NCI-H524 (cell line): ENCODE measurements at regions not wholly inside any gene's neighbourhood (a gene's known extent, or its start where the extent isn't known, plus 50 kb on each side); places are given as distances from the start of the nearest gene placed in this dataset.
"Not testable (repeated sequence)": the region's sequence is repeated elsewhere in the genome, so short reads cannot be mapped to it uniquely, and the experiment has no call there.

Source experiments
- DNase-seq, 2 experiments: peaks; one replicate each; lab custom pipeline; 2025; lab: John Stamatoyannopoulos, UW

DNA sequence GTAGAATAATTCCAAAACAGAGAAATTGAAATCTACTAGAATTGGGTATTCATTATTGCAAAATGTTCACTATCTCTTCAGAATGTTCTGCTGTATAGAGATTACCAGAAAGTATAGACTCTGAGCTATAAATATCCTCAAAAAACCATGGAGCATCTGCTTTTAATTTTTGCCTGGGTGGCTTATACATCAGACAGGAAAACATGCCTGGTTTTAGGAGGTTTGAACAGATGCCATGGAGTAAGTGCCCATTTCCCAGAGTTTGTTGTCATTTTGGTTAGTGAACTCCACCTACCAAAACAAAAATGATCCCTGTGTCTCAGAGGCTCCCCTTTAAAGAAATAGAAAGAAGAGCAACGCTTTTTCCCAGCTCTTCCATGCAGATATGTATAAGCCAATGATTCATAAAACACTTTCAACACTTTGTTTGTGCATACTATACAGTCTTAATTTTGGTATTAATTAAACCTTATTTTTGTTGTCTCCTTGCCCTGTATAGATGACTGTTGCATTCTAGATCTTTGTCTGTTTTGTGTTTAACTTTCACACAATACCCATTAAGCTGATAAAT is 68.7 kb downstream of the MEPE start:
- peak in 1 of 2 experiments; percentile 3 for DNase-seq

DNA sequence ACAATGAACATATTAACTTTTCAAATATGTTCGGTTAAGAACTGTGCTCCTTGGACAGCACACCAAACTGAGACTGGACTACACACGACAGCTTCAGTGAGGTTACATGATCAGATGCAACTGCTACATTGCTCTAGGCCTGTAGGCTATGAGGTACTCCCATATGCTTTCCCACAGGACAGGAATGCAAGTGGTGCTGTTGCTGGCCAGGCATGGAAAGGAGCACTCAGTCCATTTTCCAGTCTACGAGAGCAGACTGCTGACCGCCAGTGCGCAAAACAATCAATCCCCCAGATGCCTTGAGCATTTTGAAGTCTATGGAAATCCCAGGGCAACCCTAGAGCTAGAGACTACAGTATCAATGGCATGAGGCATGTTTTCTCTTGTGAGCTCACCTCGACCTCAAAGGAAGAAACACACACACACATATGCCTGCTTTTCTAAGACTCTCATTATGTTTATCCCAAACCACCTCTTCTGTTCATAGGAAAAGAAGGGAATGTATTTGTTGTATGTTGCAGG is 70.8 kb upstream of the SPP1 start:
- no peak for DNase-seq

DNA sequence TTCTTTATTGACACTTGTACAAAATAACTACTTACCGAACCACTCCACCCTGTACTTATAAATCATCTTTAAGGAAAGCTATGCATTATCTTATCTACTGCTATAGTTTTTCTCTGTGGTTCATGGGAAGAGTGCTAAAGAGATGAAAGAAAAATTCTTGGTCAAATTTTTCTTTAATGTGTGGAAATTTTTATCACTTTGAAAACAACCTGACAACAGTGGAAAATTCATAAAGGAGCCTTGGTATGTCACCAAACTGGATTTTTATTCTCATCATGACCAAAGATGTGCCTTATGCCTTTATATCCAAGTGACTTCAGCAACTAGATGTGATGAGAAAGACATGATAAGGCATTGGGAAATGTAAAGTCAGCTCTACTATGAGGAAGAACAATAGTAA is 67.2 kb upstream of the SPP1 start:
- DNase-seq, result no peak

DNA sequence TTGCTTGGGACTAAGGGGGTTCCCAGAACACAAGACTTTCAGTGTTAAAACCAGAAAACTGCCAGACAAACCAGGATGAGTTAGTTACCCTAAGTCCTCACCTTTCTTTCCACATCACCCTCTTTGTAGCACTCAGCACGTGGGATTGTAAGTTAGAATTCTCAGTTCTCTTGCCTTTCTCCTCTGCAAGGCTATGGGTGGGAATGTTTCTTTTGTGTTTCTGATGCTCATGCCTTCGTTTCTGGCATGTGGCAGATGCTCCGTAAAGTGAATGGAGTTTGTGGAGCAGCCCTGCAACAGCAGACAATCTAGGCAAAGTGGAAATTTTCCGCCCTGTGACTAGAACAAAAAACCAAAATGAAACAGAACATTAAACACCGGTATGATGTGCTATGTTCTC is 64.7 kb upstream of the SPP1 start:
- no peak for DNase-seq

DNA sequence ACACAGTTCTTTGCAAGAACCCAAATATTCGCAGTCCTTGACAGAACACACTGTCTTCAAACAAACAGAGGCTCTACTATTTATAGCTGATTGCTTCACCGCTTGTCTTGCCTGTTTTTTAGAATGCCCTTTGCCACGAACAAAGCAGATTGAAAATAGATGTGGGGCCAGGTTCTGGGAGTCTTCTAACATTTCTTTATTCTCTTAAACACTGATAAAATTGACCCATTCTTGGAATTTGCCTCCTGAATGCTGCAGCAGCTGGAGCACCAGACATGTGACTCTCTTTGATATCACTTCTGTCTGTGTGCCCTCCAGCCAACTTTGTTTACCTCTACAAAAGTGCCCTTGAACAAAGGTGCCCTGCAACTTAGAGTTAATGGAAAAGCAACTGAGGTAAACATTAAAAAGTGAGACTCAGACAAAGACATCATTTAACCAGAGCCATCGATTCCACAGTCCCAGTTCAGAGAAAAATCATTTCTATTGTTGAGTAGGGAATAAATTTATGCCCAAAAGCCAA is 64.2 kb upstream of the SPP1 start:
- DNase-seq, result no peak

DNA sequence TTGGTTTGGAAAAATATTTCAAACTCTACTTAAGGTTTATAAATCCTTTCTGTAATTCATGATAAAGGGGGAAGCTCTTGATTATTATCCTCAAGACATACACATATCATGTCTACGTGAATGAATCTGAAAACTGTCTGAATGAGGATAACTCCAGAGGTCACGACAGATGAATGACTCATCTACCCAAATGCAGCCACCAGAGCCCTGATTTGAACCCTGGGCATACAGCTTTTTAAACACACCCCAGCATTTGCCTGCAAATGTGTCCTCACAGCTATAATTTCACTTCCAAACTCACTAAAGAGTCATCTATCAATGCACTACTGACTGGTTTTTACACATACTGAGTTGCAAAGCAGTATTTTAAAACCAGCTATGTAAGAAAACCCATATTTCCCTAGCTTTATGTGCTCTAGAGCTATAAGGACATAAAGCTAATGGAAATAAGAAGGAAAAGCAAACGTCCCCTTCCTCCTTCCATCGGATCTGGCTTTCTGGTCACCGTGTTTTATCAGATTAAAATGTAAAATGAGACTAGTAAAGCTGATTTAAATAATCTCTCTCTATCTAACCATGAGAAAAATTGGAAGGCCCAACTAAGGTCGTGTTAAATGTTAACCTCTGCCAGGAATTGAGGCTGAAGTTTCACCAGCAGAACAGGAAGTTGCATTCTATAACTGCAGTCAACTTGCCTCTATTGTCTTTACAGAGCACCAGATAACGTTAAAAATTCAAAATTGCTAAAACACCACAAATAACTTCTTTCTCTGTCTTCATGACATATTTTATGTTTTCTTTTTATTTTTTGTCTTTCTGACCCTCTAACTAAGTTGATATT is 63.1 kb upstream of the SPP1 start:
- DNase-seq, result no peak

DNA sequence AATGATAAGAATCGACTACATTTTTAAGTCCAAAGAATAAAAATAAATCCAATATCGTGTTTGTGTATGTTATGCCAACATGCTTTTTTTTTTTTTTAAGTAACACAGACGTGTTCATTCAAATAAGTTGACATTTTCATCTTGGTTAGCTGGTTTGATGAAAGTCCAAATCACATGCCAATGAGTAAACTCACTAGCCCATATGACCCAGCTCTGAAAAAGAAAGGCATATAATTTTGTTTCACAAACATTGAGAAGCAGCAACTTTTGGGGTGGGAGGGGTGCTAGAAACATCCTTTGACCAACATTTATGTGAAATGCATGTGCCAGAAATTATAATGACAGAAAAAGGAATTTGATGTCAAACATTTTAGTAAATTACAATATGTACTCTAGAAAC is 61.6 kb upstream of the SPP1 start:
- DNase-seq, result no peak

DNA sequence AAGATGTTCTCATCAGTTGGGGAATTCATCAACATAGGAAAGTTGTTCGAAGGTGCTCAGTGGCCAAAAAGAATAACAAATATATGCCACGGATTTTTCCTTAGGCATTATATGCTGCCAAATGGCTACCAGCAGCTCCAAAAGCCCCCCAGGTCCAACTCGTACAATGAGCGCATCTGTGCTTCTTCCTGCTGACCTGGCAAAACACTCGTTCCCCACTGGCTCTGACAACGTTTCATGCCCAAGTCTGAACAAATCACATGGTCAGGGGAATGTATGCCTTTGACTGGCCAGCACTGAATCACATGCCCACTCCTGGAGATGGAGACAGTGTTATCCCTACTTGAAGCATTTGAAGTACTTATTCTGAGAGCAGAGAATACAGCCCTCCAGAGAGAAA is 59.9 kb upstream of the SPP1 start:
- no peak for DNase-seq

DNA sequence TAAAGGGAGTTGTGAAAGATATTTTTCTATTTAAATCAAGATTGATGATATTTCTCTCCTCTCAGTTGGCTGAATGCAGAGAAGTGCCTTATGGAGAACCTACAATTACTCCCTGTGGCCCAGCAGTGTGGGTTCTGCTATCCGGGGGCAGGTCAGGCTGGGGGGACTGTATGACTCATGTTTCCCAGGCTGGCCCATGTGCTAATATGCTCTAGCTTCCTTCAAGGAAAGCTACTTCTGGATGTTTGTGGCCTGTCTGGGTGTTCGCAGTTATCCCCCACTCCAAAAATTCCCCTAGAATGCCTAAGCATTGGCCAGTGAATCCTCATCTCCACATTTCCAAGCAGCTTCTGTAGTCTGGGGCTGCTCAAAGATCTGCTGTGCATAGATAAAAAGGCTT is 58.9 kb upstream of the SPP1 start:
- DNase-seq, result no peak

DNA sequence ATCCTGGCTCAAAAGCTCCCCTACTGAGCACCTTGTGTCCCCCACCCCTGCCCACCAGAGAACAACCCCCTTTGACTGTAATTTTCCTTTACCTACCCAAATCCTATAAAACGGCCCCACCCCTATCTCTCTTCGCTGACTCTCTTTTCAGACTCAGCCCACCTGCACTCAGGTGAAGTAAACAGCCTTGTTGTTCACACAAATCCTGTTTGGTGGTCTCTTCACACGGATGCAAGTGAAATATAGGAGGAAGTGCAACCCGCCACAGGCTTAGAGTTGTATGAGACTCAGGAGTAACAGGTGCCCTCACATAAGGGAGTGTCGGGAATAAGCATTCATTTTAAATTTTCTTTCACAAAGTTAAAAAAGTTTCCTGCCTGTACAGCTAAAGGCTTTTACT is 57.6 kb upstream of the SPP1 start:
- DNase-seq, result not testable (repeated sequence)

DNA sequence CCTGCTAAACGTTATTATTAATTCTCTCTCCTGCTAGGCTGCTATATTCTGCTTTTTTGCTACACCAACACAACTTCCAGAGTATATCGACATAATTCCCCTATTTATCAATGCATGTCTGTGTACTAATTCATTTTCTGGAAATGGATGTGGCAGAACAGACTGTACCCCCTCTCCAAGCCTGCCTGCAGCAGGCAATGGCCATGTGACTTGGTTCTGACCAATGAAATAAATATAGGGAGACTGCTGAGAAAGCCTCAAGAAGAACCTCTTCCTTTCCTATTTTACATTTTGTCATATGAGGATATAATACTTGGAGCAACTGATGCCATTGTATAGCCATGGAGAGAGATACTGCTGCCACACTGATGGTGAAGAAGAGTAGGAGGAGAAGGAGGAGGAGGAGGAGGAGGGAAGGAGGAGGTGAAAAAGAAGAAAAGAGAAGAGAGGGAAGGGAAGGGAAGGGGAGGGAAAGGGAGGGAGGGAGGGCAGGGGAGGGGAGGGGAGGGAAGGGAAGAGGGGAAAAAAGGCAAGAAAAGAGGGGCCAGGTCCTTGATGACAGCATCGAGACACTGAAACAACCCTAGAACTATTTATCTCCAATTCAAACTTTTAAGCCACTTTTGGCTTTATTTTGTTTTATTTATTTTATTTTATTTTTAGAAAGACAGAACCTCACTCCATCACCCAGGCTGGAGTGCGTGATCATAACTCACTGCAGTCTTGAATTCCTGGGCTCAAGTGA is 57.0 kb upstream of the SPP1 start:
- no peak for DNase-seq

DNA sequence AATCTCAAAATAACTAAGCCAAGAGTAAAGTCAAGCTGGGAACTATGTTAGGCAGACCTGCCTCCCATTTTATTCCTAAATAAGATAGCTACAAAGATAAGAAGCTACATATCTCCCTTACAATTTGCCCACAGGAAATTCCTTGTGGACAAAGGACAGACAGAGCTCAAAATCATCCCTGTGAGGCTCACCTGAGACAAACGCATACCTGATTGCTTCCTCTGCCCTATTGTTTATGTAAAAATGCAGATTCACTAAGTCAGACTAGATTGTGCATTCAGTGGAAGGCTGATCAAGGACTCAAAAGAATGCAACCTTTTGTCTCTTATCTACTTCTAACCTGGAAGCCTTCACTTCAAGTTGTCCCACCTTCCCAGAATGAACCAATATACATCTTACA is 56.2 kb upstream of the SPP1 start:
- not testable (repeated sequence) for DNase-seq

DNA sequence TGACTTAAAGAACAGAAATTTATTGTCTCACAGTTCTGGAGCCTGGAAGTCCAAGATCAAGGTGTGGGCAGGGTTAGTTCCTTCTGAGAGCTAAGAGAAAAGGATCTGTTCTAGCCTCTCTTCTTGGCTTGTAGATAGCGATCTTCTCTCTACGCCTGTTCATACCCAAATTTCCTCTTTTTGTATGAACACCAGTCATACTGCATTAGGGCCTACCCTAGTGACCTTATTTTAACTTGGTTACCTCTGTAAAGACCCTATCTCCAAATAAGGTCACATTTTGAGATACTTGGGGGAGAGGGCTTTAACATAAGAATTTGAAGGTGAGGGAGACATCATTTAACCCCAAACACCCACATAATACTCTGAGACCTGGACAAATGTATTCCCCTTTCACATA is 55.6 kb upstream of the SPP1 start:
- DNase-seq, result no peak

DNA sequence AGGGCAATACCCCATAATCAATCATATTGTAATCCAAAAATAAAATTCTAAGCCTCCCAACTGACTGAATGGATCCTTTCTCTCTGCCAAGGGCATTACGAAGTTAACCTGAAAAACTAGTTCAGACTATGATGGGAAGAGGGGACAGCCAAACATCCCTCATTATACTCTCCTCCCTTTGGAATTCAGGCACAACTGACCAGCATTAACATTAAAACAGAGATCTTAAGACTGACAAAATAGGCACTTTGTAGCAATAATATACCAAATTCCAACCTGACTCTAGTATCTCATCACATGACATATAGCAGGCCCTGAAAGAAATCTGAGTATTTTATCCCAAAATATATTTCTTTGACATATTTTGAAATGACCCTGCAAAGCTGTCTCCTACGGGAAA is 55.0 kb upstream of the SPP1 start:
- DNase-seq, result no peak

DNA sequence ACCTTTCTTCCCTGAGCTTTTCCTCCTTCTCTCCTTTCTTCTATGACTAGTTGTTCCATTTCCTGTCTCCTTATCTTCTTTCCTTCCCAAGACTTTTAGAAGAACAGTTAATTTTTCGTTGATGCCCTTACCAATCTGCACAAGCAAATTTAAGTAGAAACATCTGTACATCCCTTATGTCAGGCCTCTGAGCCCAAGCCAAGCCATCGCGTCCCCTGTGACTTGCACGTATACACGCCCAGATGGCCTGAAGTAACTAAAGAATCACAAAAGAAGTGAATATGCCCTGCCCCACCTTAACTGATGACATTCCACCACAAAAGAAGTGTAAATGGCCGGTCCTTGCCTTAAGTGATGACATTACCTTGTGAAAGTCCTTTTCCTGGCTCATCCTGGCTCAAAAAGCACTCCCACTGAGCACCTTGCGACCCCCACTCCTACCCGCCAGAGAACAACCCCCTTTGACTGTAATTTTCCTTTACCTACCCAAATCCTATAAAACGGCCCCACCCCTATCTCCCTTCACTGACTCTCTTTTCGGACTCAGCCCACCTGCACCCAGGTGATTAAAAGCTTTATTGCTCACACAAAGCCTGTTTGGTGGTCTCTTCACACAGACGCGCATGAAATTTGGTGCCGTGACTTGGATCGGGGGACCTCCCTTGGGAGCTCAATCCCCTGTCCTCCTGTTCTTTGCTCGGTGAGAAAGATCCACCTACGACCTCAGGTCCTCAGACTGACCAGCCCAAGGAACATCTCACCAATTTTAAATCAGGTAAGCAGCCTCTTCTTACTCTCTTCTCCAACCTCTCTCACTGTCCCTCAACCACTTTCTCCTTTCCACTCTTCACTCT is 53.7 kb upstream of the SPP1 start:
- peak in 1 of 2 experiments; percentile 2 for DNase-seq

DNA sequence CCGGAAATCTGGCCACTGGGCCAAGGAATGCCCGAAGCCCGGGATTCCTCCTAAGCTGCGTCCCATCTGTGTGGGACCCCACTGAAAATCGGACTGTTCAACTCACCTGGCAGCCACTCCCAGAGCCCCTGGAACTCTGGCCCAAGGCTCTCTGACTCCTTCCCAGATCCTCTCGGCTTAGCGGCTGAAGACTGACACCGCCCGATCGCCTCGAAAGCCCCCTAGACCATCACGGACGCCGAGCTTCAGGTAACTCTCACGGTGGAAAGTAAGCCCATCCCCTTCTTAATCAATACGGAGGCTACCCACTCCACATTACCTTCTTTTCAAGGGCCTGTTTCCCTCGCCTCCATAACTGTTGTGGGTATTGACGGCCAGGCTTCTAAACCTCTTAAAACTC is 51.4 kb upstream of the SPP1 start:
- DNase-seq, result not testable (repeated sequence)
